ENCODE measurements at regions not wholly inside any gene's neighbourhood (a gene's known extent, or its start where the extent isn't known, plus 50 kb on each side); places are given as distances from the start of the nearest gene placed in this dataset.

DNA sequence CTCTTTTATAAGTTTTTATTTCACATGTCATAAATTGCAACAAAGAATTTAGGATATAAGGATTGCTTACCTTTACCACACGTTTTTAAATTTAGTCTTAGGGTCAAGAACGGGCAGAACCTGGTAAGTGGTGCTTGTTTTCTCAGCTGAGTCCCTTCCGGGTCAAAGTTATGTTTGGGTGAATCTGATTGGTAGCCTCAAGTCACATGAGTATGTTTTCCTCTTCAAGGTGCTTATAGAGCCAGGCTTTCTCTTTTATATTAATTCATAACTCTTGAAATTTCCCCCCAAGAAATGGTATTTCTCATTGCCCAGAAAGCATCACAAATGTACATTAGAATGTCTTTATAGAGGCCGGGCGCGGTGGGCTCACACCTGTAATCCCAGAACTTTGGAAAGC is 415.7 kb upstream of the ROBO2 start:
- Histone ChIP-seq H4K12ac (ENCODE audit: low read depth, low read length) (no peak overlapping the region), H3K36me3 (ENCODE audit: control insufficient read depth in 1 of 2, insufficient read depth in 2 of 2, low read length in 2 of 2) (no peaks in the 10 kb centered on the region), H3K4me3 (ENCODE audit: low read depth, low read length) (no peak overlapping the region), H3K27ac (ENCODE audit: low read depth, low read length) (no peak overlapping the region), H3K9ac (ENCODE audit: low read length) (no peak overlapping the region), H2BK120ac (ENCODE audit: insufficient read depth, low read length, poor library complexity) (no peak overlapping the region), H2BK12ac (ENCODE audit: low read length) (no peak overlapping the region), H3K4me1 (ENCODE audit: control insufficient read depth in 1 of 2, insufficient read depth in 2 of 2, low read length in 2 of 2) (no peaks in the 10 kb centered on the region), H2AFZ (ENCODE audit: insufficient read depth, low read length, poor library complexity) (no peak overlapping the region), H3K4ac (ENCODE audit: low read depth, low read length) (no peak overlapping the region), H2BK5ac (ENCODE audit: low read depth, low read length, poor library complexity) (no peak overlapping the region), H4K8ac (ENCODE audit: low read depth, low read length) (no peak overlapping the region), H4K91ac (ENCODE audit: low read depth, low read length) (no peak overlapping the region), H3K14ac (ENCODE audit: low read length) (no peak overlapping the region), H2AK5ac (ENCODE audit: low read length) (no peak overlapping the region), H3K23ac (ENCODE audit: low read length) (no peak overlapping the region), H3K18ac (ENCODE audit: low read length) (no peak overlapping the region), H3K79me1 (ENCODE audit: low read length) (no peaks in the 10 kb centered on the region), H3K27me3 (ENCODE audit: insufficient read depth, low read length) (no peaks in the 10 kb centered on the region), H3K79me2 (ENCODE audit: control insufficient read depth, insufficient read depth, low read length, poor library complexity) (no peaks in the 10 kb centered on the region), H3K9me3 (ENCODE audit: insufficient read depth, low read depth, low read length) (no peaks in the 10 kb centered on the region), H3K4me2 (ENCODE audit: low read length) (no peak overlapping the region)
- no peak for DNase-seq
- no CpG with 5 or more reads among the region's 6 CpGs for WGBS (ENCODE audit: extremely low coverage, insufficient coverage, insufficient read length)

DNA sequence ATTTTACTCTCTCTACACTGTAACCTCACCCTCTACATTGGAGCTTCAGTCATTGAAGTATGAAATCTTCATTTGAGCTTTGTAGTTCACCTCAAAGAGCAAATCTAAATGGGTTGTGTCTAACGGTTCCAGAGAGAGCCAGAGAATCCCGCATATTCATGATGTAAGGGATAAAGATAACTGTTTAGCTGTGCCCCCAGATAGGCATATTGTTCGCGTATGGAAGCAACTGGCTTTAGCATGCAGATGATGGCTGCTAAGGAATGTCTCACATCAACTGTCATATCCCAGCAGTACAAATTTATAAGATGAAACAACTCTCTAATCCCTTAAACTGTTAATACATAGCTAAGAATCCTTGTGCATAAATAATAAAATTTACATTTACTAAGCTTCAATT is 412.7 kb upstream of the ROBO2 start:
- Histone ChIP-seq H2BK120ac (ENCODE audit: insufficient read depth, low read length, poor library complexity) (no peak overlapping the region), H4K8ac (ENCODE audit: low read depth, low read length) (no peak overlapping the region), H3K4me1 (ENCODE audit: control insufficient read depth in 1 of 2, insufficient read depth in 2 of 2, low read length in 2 of 2) (no peaks in the 10 kb centered on the region), H3K27me3 (ENCODE audit: insufficient read depth, low read length) (no peaks in the 10 kb centered on the region), H3K79me2 (ENCODE audit: control insufficient read depth, insufficient read depth, low read length, poor library complexity) (no peaks in the 10 kb centered on the region), H3K9ac (ENCODE audit: low read length) (no peak overlapping the region), H2AFZ (ENCODE audit: insufficient read depth, low read length, poor library complexity) (no peak overlapping the region), H2AK5ac (ENCODE audit: low read length) (no peak overlapping the region), H3K23ac (ENCODE audit: low read length) (no peak overlapping the region), H2BK12ac (ENCODE audit: low read length) (no peak overlapping the region), H4K91ac (ENCODE audit: low read depth, low read length) (no peak overlapping the region), H3K36me3 (ENCODE audit: control insufficient read depth in 1 of 2, insufficient read depth in 2 of 2, low read length in 2 of 2) (no peaks in the 10 kb centered on the region), H2BK5ac (ENCODE audit: low read depth, low read length, poor library complexity) (no peak overlapping the region), H3K9me3 (ENCODE audit: insufficient read depth, low read depth, low read length) (no peaks in the 10 kb centered on the region), H3K4me3 (ENCODE audit: low read depth, low read length) (no peak overlapping the region), H3K18ac (ENCODE audit: low read length) (no peak overlapping the region), H3K4me2 (ENCODE audit: low read length) (no peak overlapping the region), H3K27ac (ENCODE audit: low read depth, low read length) (no peak overlapping the region), H4K12ac (ENCODE audit: low read depth, low read length) (no peak overlapping the region), H3K79me1 (ENCODE audit: low read length) (no peaks in the 10 kb centered on the region), H3K4ac (ENCODE audit: low read depth, low read length) (no peak overlapping the region), H3K14ac (ENCODE audit: low read length) (no peak overlapping the region)
- WGBS (ENCODE audit: extremely low coverage, insufficient coverage, insufficient read length), result no CpG with 5 or more reads among the region's 4 CpGs
- DNase-seq, result no peak

DNA sequence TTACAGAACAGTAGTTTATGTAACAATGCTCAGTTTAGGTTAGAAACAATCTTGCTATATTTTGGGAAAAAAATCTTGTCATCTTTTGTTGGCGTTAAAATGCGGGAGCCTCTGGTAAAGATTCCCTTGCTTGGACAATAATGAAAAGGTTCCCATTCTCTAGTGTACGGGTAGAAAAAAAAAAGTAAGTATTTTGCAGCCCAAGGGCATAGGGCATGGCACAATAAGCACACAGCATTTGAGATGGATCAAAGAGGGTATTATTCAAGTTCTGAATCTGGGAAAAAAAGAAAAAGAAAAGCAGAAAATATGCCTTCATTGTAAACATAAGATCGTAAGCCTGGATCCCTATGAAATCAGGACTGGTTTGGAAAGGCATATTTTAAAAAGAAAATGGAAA is 408.6 kb upstream of the ROBO2 start:
- Histone ChIP-seq H3K27me3 (ENCODE audit: insufficient read depth, low read length) (no peaks in the 10 kb centered on the region), H3K79me1 (ENCODE audit: low read length) (no peaks in the 10 kb centered on the region), H4K8ac (ENCODE audit: low read depth, low read length) (no peak overlapping the region), H3K18ac (ENCODE audit: low read length) (no peak overlapping the region), H2BK120ac (ENCODE audit: insufficient read depth, low read length, poor library complexity) (no peak overlapping the region), H3K4ac (ENCODE audit: low read depth, low read length) (no peak overlapping the region), H2AK5ac (ENCODE audit: low read length) (no peak overlapping the region), H2AFZ (ENCODE audit: insufficient read depth, low read length, poor library complexity) (no peak overlapping the region), H2BK5ac (ENCODE audit: low read depth, low read length, poor library complexity) (no peak overlapping the region), H3K4me3 (ENCODE audit: low read depth, low read length) (no peak overlapping the region), H3K36me3 (ENCODE audit: control insufficient read depth in 1 of 2, insufficient read depth in 2 of 2, low read length in 2 of 2) (no peaks in the 10 kb centered on the region), H4K91ac (ENCODE audit: low read depth, low read length) (no peak overlapping the region), H3K4me1 (ENCODE audit: control insufficient read depth in 1 of 2, insufficient read depth in 2 of 2, low read length in 2 of 2) (no peaks in the 10 kb centered on the region), H3K14ac (ENCODE audit: low read length) (no peak overlapping the region), H3K27ac (ENCODE audit: low read depth, low read length) (no peak overlapping the region), H4K12ac (ENCODE audit: low read depth, low read length) (no peak overlapping the region), H3K23ac (ENCODE audit: low read length) (no peak overlapping the region), H2BK12ac (ENCODE audit: low read length) (no peak overlapping the region), H3K9ac (ENCODE audit: low read length) (no peak overlapping the region), H3K79me2 (ENCODE audit: control insufficient read depth, insufficient read depth, low read length, poor library complexity) (no peaks in the 10 kb centered on the region), H3K4me2 (ENCODE audit: low read length) (no peak overlapping the region), H3K9me3 (ENCODE audit: insufficient read depth, low read depth, low read length) (no peaks in the 10 kb centered on the region)
- no CpG with 5 or more reads among the region's 4 CpGs for WGBS (ENCODE audit: extremely low coverage, insufficient coverage, insufficient read length)
- no peak for DNase-seq

- no peaks in the 10 kb centered on the region for H3K4me1 ChIP-seq (ENCODE audit: control insufficient read depth in 1 of 2, insufficient read depth in 2 of 2, low read length in 2 of 2)
- no peak overlapping the region for H3K18ac ChIP-seq (ENCODE audit: low read length)
- no peaks in the 10 kb centered on the region for H3K79me1 ChIP-seq (ENCODE audit: low read length)
- H2BK120ac ChIP-seq (ENCODE audit: insufficient read depth, low read length, poor library complexity), result no peak overlapping the region
- no peak overlapping the region for H3K4me3 ChIP-seq (ENCODE audit: low read depth, low read length)
- no peaks in the 10 kb centered on the region for H3K9me3 ChIP-seq (ENCODE audit: insufficient read depth, low read depth, low read length)
- DNase-seq, result peak in 1 of 2 donors; percentile 15
- H3K36me3 ChIP-seq (ENCODE audit: control insufficient read depth in 1 of 2, insufficient read depth in 2 of 2, low read length in 2 of 2), result no peaks in the 10 kb centered on the region
- no peak overlapping the region for H2BK5ac ChIP-seq (ENCODE audit: low read depth, low read length, poor library complexity)
- H3K14ac ChIP-seq (ENCODE audit: low read length), result no peak overlapping the region
- H4K8ac ChIP-seq (ENCODE audit: low read depth, low read length), result no peak overlapping the region
- no peak overlapping the region for H3K4me2 ChIP-seq (ENCODE audit: low read length)
- no peak overlapping the region for H2AFZ ChIP-seq (ENCODE audit: insufficient read depth, low read length, poor library complexity)
- no peaks in the 10 kb centered on the region for H3K79me2 ChIP-seq (ENCODE audit: control insufficient read depth, insufficient read depth, low read length, poor library complexity)
- no peak overlapping the region for H4K12ac ChIP-seq (ENCODE audit: low read depth, low read length)
- H3K23ac ChIP-seq (ENCODE audit: low read length), result no peak overlapping the region
- H2AK5ac ChIP-seq (ENCODE audit: low read length), result no peak overlapping the region
- no peak overlapping the region for H3K27ac ChIP-seq (ENCODE audit: low read depth, low read length)
- H3K27me3 ChIP-seq (ENCODE audit: insufficient read depth, low read length), result no peaks in the 10 kb centered on the region
- no peak overlapping the region for H4K91ac ChIP-seq (ENCODE audit: low read depth, low read length)
- no peak overlapping the region for H3K4ac ChIP-seq (ENCODE audit: low read depth, low read length)
- H2BK12ac ChIP-seq (ENCODE audit: low read length), result no peak overlapping the region
- no peak overlapping the region for H3K9ac ChIP-seq (ENCODE audit: low read length)
Measured at GRCh38 chr3:76638006-76638405, 401.9 kb upstream of the ROBO2 start.
